Activated naive CD4-positive, alpha-beta T cell treated with anti-CD3 and anti-CD28 coated beads for 36 hours (primary cell): ENCODE measurements at regions not wholly inside any gene's neighbourhood (a gene's known extent, or its start where the extent isn't known, plus 50 kb on each side); places are given as distances from the start of the nearest gene placed in this dataset.

ENCODE experiments used
- CTCF ChIA-PET: fragments of 350-600 bp; sonication (Branson Sonifier 250); formaldehyde crosslinking; loops from one replicate; lab custom pipeline; 2021; ENCODE audit warnings: antibody characterized with exemption; lab: Charles Lee
- DNase-seq: peaks from one replicate; pipeline ENCODE4 v3.0.0-alpha.2; 2020
- H3K27ac Mint-ChIP-seq: one replicate; pipeline ENCODE4 v1.8.0; 2021; ENCODE audit warnings: mild to moderate bottlenecking, mixed read lengths
- H3K27me3 Mint-ChIP-seq: one replicate; pipeline ENCODE4 v1.8.0; 2021; ENCODE audit warnings: low read depth, mixed read lengths
- H3K36me3 Mint-ChIP-seq: one replicate; pipeline ENCODE4 v1.8.0; 2021; ENCODE audit warnings: low read depth, mixed read lengths
- H3K4me1 Mint-ChIP-seq: one replicate; pipeline ENCODE4 v1.8.0; 2021; ENCODE audit warnings: low read depth, mixed read lengths
- H3K4me3 Mint-ChIP-seq: one replicate; pipeline ENCODE4 v1.8.0; 2021; ENCODE audit warnings: mild to moderate bottlenecking, moderate library complexity, mixed read lengths
- H3K9me3 Mint-ChIP-seq: one replicate; pipeline ENCODE4 v1.8.0; 2021; ENCODE audit warnings: mixed read lengths
- intact Hi-C: fragments of 100-400 bp; cut with micrococcal nuclease; formaldehyde crosslinking; loops from one replicate; pipeline ENCODE4 v1.15.1; 2023

- CTCF ChIA-PET, result interaction anchor here (0.9 kb wide), 1 partner anchor 34 kb away, joined by 3 read pairs; no protein-coding TSS in a partner anchor
- no peak overlapping the region for H3K4me3 Mint-ChIP-seq
- H3K27ac Mint-ChIP-seq, result no peak overlapping the region
- no peaks in the 10 kb centered on the region for H3K4me1 Mint-ChIP-seq
- no peaks in the 10 kb centered on the region for H3K36me3 Mint-ChIP-seq
- DNase-seq, result no peak
- intact Hi-C loops, result no loop called here
- H3K27me3 Mint-ChIP-seq, result peaks cover 24% of the 10 kb centered on the region
- H3K9me3 Mint-ChIP-seq, result no peaks in the 10 kb centered on the region
These were observed 81.2 kb upstream of the BARHL2 start for GRCh38 chr1:90798344-90798743.

GRCh38 chr1:90795431-90795830 is 78.3 kb upstream of the BARHL2 start:
- peaks cover 22% of the 10 kb centered on the region for H3K27me3 Mint-ChIP-seq
- no peaks in the 10 kb centered on the region for H3K9me3 Mint-ChIP-seq
- no peaks in the 10 kb centered on the region for H3K36me3 Mint-ChIP-seq
- intact Hi-C loops, result no loop called here
- no peak for DNase-seq
- no peak overlapping the region for H3K27ac Mint-ChIP-seq
- no peaks in the 10 kb centered on the region for H3K4me1 Mint-ChIP-seq
- CTCF ChIA-PET, result interaction anchor here (0.6 to 0.7 kb wide), 2 partner anchors 67 to 95 kb away, joined by 3 to 5 read pairs; no protein-coding TSS in a partner anchor
- H3K4me3 Mint-ChIP-seq, result no peak overlapping the region

- H3K27ac Mint-ChIP-seq, result no peak overlapping the region
- no peaks in the 10 kb centered on the region for H3K9me3 Mint-ChIP-seq
- no peak overlapping the region for H3K4me3 Mint-ChIP-seq
- H3K36me3 Mint-ChIP-seq, result no peaks in the 10 kb centered on the region
- peaks cover 18% of the 10 kb centered on the region for H3K27me3 Mint-ChIP-seq
- intact Hi-C loops, result no loop called here
- CTCF ChIA-PET, result no interaction called here
- H3K4me1 Mint-ChIP-seq, result no peaks in the 10 kb centered on the region
- DNase-seq, result no peak
These were observed 69.6 kb upstream of the BARHL2 start for GRCh38 chr1:90786709-90787108.

- H3K4me3 Mint-ChIP-seq, result no peak overlapping the region
- CTCF ChIA-PET, result interaction anchor here (0.5 kb wide), 1 partner anchor 26 kb away, joined by 3 read pairs; no protein-coding TSS in a partner anchor
- H3K27ac Mint-ChIP-seq, result no peak overlapping the region
- H3K36me3 Mint-ChIP-seq, result no peaks in the 10 kb centered on the region
- no peaks in the 10 kb centered on the region for H3K9me3 Mint-ChIP-seq
- H3K4me1 Mint-ChIP-seq, result no peaks in the 10 kb centered on the region
- intact Hi-C loops, result no loop called here
- DNase-seq, result no peak
- peaks cover 15% of the 10 kb centered on the region for H3K27me3 Mint-ChIP-seq
These were observed 67.2 kb upstream of the BARHL2 start for GRCh38 chr1:90784186-90784847.

GRCh38 chr1:90783181-90783580 is 66.1 kb upstream of the BARHL2 start:
- Mint-ChIP-seq H3K4me1 (no peaks in the 10 kb centered on the region), H3K36me3 (no peaks in the 10 kb centered on the region), H3K27ac (no peak overlapping the region), H3K4me3 (no peak overlapping the region), H3K27me3 (peaks cover 12% of the 10 kb centered on the region), H3K9me3 (no peaks in the 10 kb centered on the region)
- no peak for DNase-seq
- CTCF ChIA-PET, result no interaction called here
- intact Hi-C loops, result no loop called here

- CTCF ChIA-PET, result interaction anchor here (0.6 kb wide), 1 partner anchor 51 kb away, joined by 3 read pairs; no protein-coding TSS in a partner anchor
- H3K27me3 Mint-ChIP-seq, result peaks cover 12% of the 10 kb centered on the region
- no peak overlapping the region for H3K27ac Mint-ChIP-seq
- H3K4me1 Mint-ChIP-seq, result no peaks in the 10 kb centered on the region
- H3K4me3 Mint-ChIP-seq, result no peak overlapping the region
- no peaks in the 10 kb centered on the region for H3K36me3 Mint-ChIP-seq
- no peak for DNase-seq
- intact Hi-C loops, result no loop called here
- H3K9me3 Mint-ChIP-seq, result no peaks in the 10 kb centered on the region
These were observed 64.9 kb upstream of the BARHL2 start for GRCh38 chr1:90782046-90782445.

GRCh38 chr1:90781534-90781933 is 64.4 kb upstream of the BARHL2 start:
- H3K4me3 Mint-ChIP-seq, result no peak overlapping the region
- H3K27ac Mint-ChIP-seq, result no peak overlapping the region
- H3K9me3 Mint-ChIP-seq, result no peaks in the 10 kb centered on the region
- H3K36me3 Mint-ChIP-seq, result no peaks in the 10 kb centered on the region
- no peaks in the 10 kb centered on the region for H3K4me1 Mint-ChIP-seq
- H3K27me3 Mint-ChIP-seq, result peaks cover 12% of the 10 kb centered on the region
- intact Hi-C loops, result no loop called here
- DNase-seq, result no peak
- CTCF ChIA-PET, result interaction anchor here (0.6 kb wide), 2 partner anchors 51 to 283 kb away, joined by 3 read pairs; no protein-coding TSS in a partner anchor

- H3K27me3 Mint-ChIP-seq, result peaks cover 12% of the 10 kb centered on the region
- CTCF ChIA-PET, result interaction anchor here (0.6 kb wide), 1 partner anchor 283 kb away, joined by 3 read pairs; no protein-coding TSS in a partner anchor
- no peak overlapping the region for H3K4me3 Mint-ChIP-seq
- no peaks in the 10 kb centered on the region for H3K9me3 Mint-ChIP-seq
- H3K4me1 Mint-ChIP-seq, result no peaks in the 10 kb centered on the region
- intact Hi-C loops, result no loop called here
- no peak for DNase-seq
- H3K27ac Mint-ChIP-seq, result no peak overlapping the region
- H3K36me3 Mint-ChIP-seq, result no peaks in the 10 kb centered on the region
These were observed 63.9 kb upstream of the BARHL2 start for GRCh38 chr1:90780981-90781380.

GRCh38 chr1:90779573-90779972 is 62.5 kb upstream of the BARHL2 start:
- H3K4me1 Mint-ChIP-seq, result no peaks in the 10 kb centered on the region
- DNase-seq, result no peak
- no peaks in the 10 kb centered on the region for H3K9me3 Mint-ChIP-seq
- no peaks in the 10 kb centered on the region for H3K36me3 Mint-ChIP-seq
- intact Hi-C loops, result no loop called here
- H3K27ac Mint-ChIP-seq, result no peak overlapping the region
- peaks cover 16% of the 10 kb centered on the region for H3K27me3 Mint-ChIP-seq
- H3K4me3 Mint-ChIP-seq, result no peak overlapping the region
- CTCF ChIA-PET, result no interaction called here

GRCh38 chr1:90778486-90778885 is 61.4 kb upstream of the BARHL2 start:
- Mint-ChIP-seq H3K27me3 (peaks cover 16% of the 10 kb centered on the region), H3K27ac (no peak overlapping the region), H3K4me1 (no peaks in the 10 kb centered on the region), H3K36me3 (no peaks in the 10 kb centered on the region), H3K4me3 (no peak overlapping the region), H3K9me3 (no peaks in the 10 kb centered on the region)
- CTCF ChIA-PET, result interaction anchor here (0.6 kb wide), 1 partner anchor 406 kb away, joined by 3 read pairs; no protein-coding TSS in a partner anchor
- intact Hi-C loops, result no loop called here
- no peak for DNase-seq

- Mint-ChIP-seq H3K27me3 (peaks cover 21% of the 10 kb centered on the region), H3K4me1 (no peaks in the 10 kb centered on the region), H3K9me3 (no peaks in the 10 kb centered on the region), H3K36me3 (no peaks in the 10 kb centered on the region), H3K27ac (no peak overlapping the region), H3K4me3 (no peak overlapping the region)
- CTCF ChIA-PET, result no interaction called here
- DNase-seq, result no peak
- intact Hi-C loops, result no loop called here
These were observed 56.7 kb upstream of the BARHL2 start for GRCh38 chr1:90773812-90774211.

GRCh38 chr1:90768826-90769225 is 51.7 kb upstream of the BARHL2 start:
- intact Hi-C loops, result no loop called here
- CTCF ChIA-PET, result no interaction called here
- peaks cover 37% of the 10 kb centered on the region for H3K27me3 Mint-ChIP-seq
- DNase-seq, result no peak
- H3K9me3 Mint-ChIP-seq, result peaks cover 2% of the 10 kb centered on the region
- H3K4me1 Mint-ChIP-seq, result no peaks in the 10 kb centered on the region
- H3K27ac Mint-ChIP-seq, result no peak overlapping the region
- no peaks in the 10 kb centered on the region for H3K36me3 Mint-ChIP-seq
- H3K4me3 Mint-ChIP-seq, result no peak overlapping the region

- no peak overlapping the region for H3K27ac Mint-ChIP-seq
- no peak for DNase-seq
- CTCF ChIA-PET, result interaction anchor here (0.7 kb wide), 1 partner anchor 47 kb away, joined by 3 read pairs; no protein-coding TSS in a partner anchor
- no peaks in the 10 kb centered on the region for H3K4me1 Mint-ChIP-seq
- intact Hi-C loops, result no loop called here
- H3K36me3 Mint-ChIP-seq, result no peaks in the 10 kb centered on the region
- H3K9me3 Mint-ChIP-seq, result peaks cover 2% of the 10 kb centered on the region
- peaks cover 42% of the 10 kb centered on the region for H3K27me3 Mint-ChIP-seq
- no peak overlapping the region for H3K4me3 Mint-ChIP-seq
These were observed 51.0 kb upstream of the BARHL2 start for GRCh38 chr1:90768098-90768497.
